ENCODE measurements at regions not wholly inside any gene's neighbourhood (a gene's known extent, or its start where the extent isn't known, plus 50 kb on each side); places are given as distances from the start of the nearest gene placed in this dataset.

DNA sequence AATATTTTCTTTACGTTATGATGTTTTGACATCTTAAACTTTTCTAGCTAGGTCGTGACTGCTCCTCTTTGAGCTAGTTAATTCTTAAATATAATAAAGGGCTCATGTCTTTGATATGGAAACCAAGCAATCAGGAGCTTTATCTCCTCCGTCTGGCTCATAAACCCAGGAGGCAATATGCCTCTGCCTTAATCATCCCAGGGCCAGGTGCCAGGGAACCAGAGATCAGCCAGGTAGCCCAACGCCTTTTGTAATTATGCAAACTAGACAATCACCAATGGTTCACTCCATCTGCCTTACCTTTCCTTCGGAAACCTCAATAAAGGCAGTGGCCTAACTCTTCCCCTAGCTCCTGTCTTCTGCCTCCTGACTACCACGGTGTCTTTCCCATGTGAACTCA is 213.7 kb downstream of the KCNJ3 start:
- TF ChIP-seq, protein P1, sequence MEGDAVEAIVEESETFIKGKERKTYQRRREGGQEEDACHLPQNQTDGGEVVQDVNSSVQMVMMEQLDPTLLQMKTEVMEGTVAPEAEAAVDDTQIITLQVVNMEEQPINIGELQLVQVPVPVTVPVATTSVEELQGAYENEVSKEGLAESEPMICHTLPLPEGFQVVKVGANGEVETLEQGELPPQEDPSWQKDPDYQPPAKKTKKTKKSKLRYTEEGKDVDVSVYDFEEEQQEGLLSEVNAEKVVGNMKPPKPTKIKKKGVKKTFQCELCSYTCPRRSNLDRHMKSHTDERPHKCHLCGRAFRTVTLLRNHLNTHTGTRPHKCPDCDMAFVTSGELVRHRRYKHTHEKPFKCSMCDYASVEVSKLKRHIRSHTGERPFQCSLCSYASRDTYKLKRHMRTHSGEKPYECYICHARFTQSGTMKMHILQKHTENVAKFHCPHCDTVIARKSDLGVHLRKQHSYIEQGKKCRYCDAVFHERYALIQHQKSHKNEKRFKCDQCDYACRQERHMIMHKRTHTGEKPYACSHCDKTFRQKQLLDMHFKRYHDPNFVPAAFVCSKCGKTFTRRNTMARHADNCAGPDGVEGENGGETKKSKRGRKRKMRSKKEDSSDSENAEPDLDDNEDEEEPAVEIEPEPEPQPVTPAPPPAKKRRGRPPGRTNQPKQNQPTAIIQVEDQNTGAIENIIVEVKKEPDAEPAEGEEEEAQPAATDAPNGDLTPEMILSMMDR (IDR thresholded peaks at IDR 0.05; ENCODE audit: insufficient read depth, low read depth, low read length): no peak
- no peak for TF ChIP-seq EZH2 (IDR thresholded peaks at IDR 0.05; ENCODE audit: insufficient read depth, low read length)

All from astrocyte (in vitro differentiated cells and primary cell).